IMR-90 (cell line): ENCODE measurements at regions not wholly inside any gene's neighbourhood (a gene's known extent, or its start where the extent isn't known, plus 50 kb on each side); places are given as distances from the start of the nearest gene placed in this dataset.

Experiments
- ATAC-seq: fragments of 200-7000 bp; cut with Tn5 transposase; 2 replicates; pipeline ENCODE4 v1.9.1; 2020; ENCODE audit warnings: low read depth, mild to moderate bottlenecking, moderate library complexity
- BruUV-seq: library from RNA; stranded (reverse); fragments of 400-500 nt; replicated peaks from 2 replicates; lab custom pipeline; 2021; lab: Mats Ljungman, UMichigan
- CTCF ChIA-PET: fragments of 300-600 bp; formaldehyde crosslinking; extraction: SDS; loops from one replicate; lab custom pipeline; 2021; ENCODE audit warnings: antibody characterized with exemption; lab: Yijun Ruan, JAX
- POLR2A ChIA-PET: fragments of 300-600 bp; sonication (Branson Sonifier 250); formaldehyde crosslinking; loops from one replicate; lab custom pipeline; 2022; ENCODE audit warnings: antibody characterized with exemption; ENCODE audit not compliant: unreplicated experiment; lab: Charles Lee
- DNase-seq: peaks from one replicate; pipeline ENCODE4 v3.0.0; 2013
- H2AFZ ChIP-seq: replicated peaks from 2 replicates; pipeline ENCODE3; 2013; ENCODE audit warnings: low read length, mild to moderate bottlenecking; ENCODE audit not compliant: poor library complexity
- H2AK5ac ChIP-seq: 2 replicates; pipeline ENCODE4 v1.6.1; 2013; ENCODE audit warnings: low read depth, low read length, inconsistent platforms
- H2AK9ac ChIP-seq: replicated peaks from 2 replicates; pipeline ENCODE3; 2013; ENCODE audit warnings: mild to moderate bottlenecking, low read depth, low read length, moderate library complexity; ENCODE audit not compliant: poor library complexity
- H2BK120ac ChIP-seq: 2 replicates; pipeline ENCODE4 v1.6.1; 2013; ENCODE audit warnings: low read depth, low read length, inconsistent platforms
- H2BK15ac ChIP-seq: 3 replicates; pipeline ENCODE4 v1.6.1; 2013; ENCODE audit warnings: low read depth, low read length, inconsistent platforms
- H2BK20ac ChIP-seq: 2 replicates; pipeline ENCODE4 v1.6.1; 2013; ENCODE audit warnings: low read depth, mild to moderate bottlenecking, inconsistent platforms, low read length, moderate library complexity
- H2BK5ac ChIP-seq: 2 replicates; pipeline ENCODE4 v1.6.1; 2013; ENCODE audit warnings: mild to moderate bottlenecking, low read depth, low read length, inconsistent platforms; ENCODE audit not compliant: poor library complexity, severe bottlenecking
- H3K14ac ChIP-seq: replicated peaks from 2 replicates; pipeline ENCODE4 v1.6.1; 2013; ENCODE audit warnings: low read depth, low read length, inconsistent platforms
- H3K18ac ChIP-seq: 2 replicates; pipeline ENCODE4 v1.6.1; 2013; ENCODE audit warnings: low read depth, low read length, control low read depth
- H3K23ac ChIP-seq: 2 replicates; pipeline ENCODE4 v1.6.1; 2013; ENCODE audit warnings: low read depth, low read length, inconsistent platforms
- H3K27ac ChIP-seq: 2 replicates; pipeline ENCODE4 v1.5.1; 2013; ENCODE audit warnings: mild to moderate bottlenecking, control low read depth, low read length; ENCODE audit not compliant: insufficient read depth
- H3K27me3 ChIP-seq: 2 replicates; pipeline ENCODE4 v1.6.1; 2013; ENCODE audit warnings: low read length; ENCODE audit not compliant: control insufficient read depth, insufficient read depth
- H3K36me3 ChIP-seq: 2 replicates; pipeline ENCODE4 v1.6.1; 2013; ENCODE audit warnings: low read length, mixed read lengths; ENCODE audit not compliant: control insufficient read depth, insufficient read depth
- H3K4ac ChIP-seq: 2 replicates; pipeline ENCODE4 v1.6.1; 2013; ENCODE audit warnings: low read depth, low read length, inconsistent platforms
- H3K4me1 ChIP-seq: 2 replicates; pipeline ENCODE4 v1.6.1; 2013; ENCODE audit warnings: low read length, mixed read lengths; ENCODE audit not compliant: control insufficient read depth, insufficient read depth
- H3K4me2 ChIP-seq: 2 replicates; pipeline ENCODE4 v1.6.1; 2013; ENCODE audit warnings: low read depth, mild to moderate bottlenecking, control low read depth, low read length, moderate library complexity
- H3K4me3 ChIP-seq: 2 replicates; pipeline ENCODE4 v1.5.1; 2013; ENCODE audit warnings: low read depth, mild to moderate bottlenecking, control low read depth, low read length, moderate library complexity; ENCODE audit not compliant: insufficient read depth
- H3K56ac ChIP-seq: 2 replicates; pipeline ENCODE4 v1.6.1; 2013; ENCODE audit warnings: low read length, inconsistent platforms; ENCODE audit not compliant: insufficient read depth; ENCODE audit errors: extremely low read depth
- H3K79me1 ChIP-seq, 2 experiments: 2 replicates each; pipeline ENCODE4 v1.6.1; 2013; ENCODE audit warnings: low read length in 2 of 2, inconsistent platforms in 1 of 2, low read depth in 1 of 2
- H3K9ac ChIP-seq: 2 replicates; pipeline ENCODE4 v1.6.1; 2013; ENCODE audit warnings: low read depth, low read length, control low read depth
- H3K9me1 ChIP-seq: 2 replicates; pipeline ENCODE4 v1.6.1; 2013; ENCODE audit warnings: low read length, inconsistent platforms; ENCODE audit not compliant: insufficient read depth
- H3K9me3 ChIP-seq: 2 replicates; pipeline ENCODE4 v1.6.1; 2013; ENCODE audit warnings: low read length; ENCODE audit not compliant: control insufficient read depth, insufficient read depth
- H4K20me1 ChIP-seq: 2 replicates; pipeline ENCODE4 v1.6.1; 2013; ENCODE audit warnings: low read length, inconsistent platforms; ENCODE audit not compliant: insufficient read depth
- H4K5ac ChIP-seq: 2 replicates; pipeline ENCODE4 v1.6.1; 2013; ENCODE audit warnings: mild to moderate bottlenecking, low read depth, low read length, control low read depth
- H4K8ac ChIP-seq, 2 experiments: 2 replicates each; pipeline ENCODE4 v1.6.1; 2013; ENCODE audit warnings: low read depth in 2 of 2, low read length in 2 of 2, control low read depth in 1 of 2, inconsistent platforms in 1 of 2
- H4K91ac ChIP-seq: 2 replicates; pipeline ENCODE4 v1.6.1; 2013; ENCODE audit warnings: low read depth, low read length, inconsistent platforms; ENCODE audit not compliant: insufficient read depth
- FOS ChIP-seq: fragments of 150-350 bp; IDR thresholded peaks from 2 replicates; pipeline ENCODE4 v1.6.1; 2016; ENCODE audit warnings: low read depth, low read length
- MAZ ChIP-seq: IDR thresholded peaks from 2 replicates; pipeline ENCODE4 v1.6.1; 2012; ENCODE audit warnings: low read depth, mild to moderate bottlenecking, low read length, improper control_type of control experiment, moderate library complexity, borderline replicate concordance
- POLR2A ChIP-seq: IDR thresholded peaks from 2 replicates; pipeline ENCODE4 v1.6.1; 2012; ENCODE audit warnings: mild to moderate bottlenecking, low read depth, low read length
- RCOR1 ChIP-seq: IDR thresholded peaks from 2 replicates; pipeline ENCODE4 v1.6.1; 2012; ENCODE audit warnings: mild to moderate bottlenecking, low read length, improper control_type of control experiment; ENCODE audit not compliant: insufficient replicate concordance
- WGBS, 2 experiments: methylation state at CpG; one replicate each; pipeline versions ENCODE4 v1.1.5 to v1.1.7; 2013; ENCODE audit warnings: missing lambda C conversion rate in 2 of 2; ENCODE audit not compliant: insufficient read length in 1 of 2; ENCODE audit errors: extremely low coverage in 2 of 2; 5-methylcytosine and 5-hydroxymethylcytosine counted together
- dilution Hi-C: fragments of 300-500 bp; cut with HindIII; formaldehyde crosslinking; loops from one replicate; pipeline ENCODE4 v1.14.3; 2018; ENCODE audit warnings: low sequenced_read_pairs; ENCODE audit not compliant: unreplicated experiment
- in situ Hi-C: fragments of 300-500 bp; cut with MboI; formaldehyde crosslinking; loops from 3 replicates; pipeline ENCODE4 v1.14.3; 2019; ENCODE audit warnings: low sequenced_read_pairs, inconsistent platforms, mixed read lengths
- intact Hi-C: fragments of 100-400 bp; cut with micrococcal nuclease; formaldehyde crosslinking; loops from 2 replicates; pipeline ENCODE4 v1.10.0; 2022
- TF ChIP-seq, protein P1 (sequence below): conservative IDR thresholded peaks from 2 replicates; pipeline ENCODE4 v1.5.1; 2012; ENCODE audit warnings: mild to moderate bottlenecking, low read depth, low read length, improper control_type of control experiment

GRCh38 chr18:77784759-77785379, 535.2 kb downstream of the GALR1 start:
- no peaks in the 10 kb centered on the region for H3K27me3 ChIP-seq
- H2AK5ac ChIP-seq, result no peak overlapping the region
- H3K4me2 ChIP-seq, result no peak overlapping the region
- H3K9me3 ChIP-seq, result peaks cover 18% of the 10 kb centered on the region
- H4K91ac ChIP-seq, result no peak overlapping the region
- 60% methylated on average over 2 of the region's 18 CpGs; no CpG with 5 or more reads in 1 of the 2 experiments for WGBS, 2 experiments
- H4K20me1 ChIP-seq, result no peaks in the 10 kb centered on the region
- no TSS peak for BruUV-seq
- no peak overlapping the region for H3K27ac ChIP-seq
- no peak overlapping the region for H3K18ac ChIP-seq
- H2BK120ac ChIP-seq, result no peak overlapping the region
- dilution Hi-C loops, result no loop called here
- H3K4ac ChIP-seq, result no peak overlapping the region
- no peak overlapping the region for H2AFZ ChIP-seq
- TF ChIP-seq MAZ, result no peak
- TF ChIP-seq, protein P1, sequence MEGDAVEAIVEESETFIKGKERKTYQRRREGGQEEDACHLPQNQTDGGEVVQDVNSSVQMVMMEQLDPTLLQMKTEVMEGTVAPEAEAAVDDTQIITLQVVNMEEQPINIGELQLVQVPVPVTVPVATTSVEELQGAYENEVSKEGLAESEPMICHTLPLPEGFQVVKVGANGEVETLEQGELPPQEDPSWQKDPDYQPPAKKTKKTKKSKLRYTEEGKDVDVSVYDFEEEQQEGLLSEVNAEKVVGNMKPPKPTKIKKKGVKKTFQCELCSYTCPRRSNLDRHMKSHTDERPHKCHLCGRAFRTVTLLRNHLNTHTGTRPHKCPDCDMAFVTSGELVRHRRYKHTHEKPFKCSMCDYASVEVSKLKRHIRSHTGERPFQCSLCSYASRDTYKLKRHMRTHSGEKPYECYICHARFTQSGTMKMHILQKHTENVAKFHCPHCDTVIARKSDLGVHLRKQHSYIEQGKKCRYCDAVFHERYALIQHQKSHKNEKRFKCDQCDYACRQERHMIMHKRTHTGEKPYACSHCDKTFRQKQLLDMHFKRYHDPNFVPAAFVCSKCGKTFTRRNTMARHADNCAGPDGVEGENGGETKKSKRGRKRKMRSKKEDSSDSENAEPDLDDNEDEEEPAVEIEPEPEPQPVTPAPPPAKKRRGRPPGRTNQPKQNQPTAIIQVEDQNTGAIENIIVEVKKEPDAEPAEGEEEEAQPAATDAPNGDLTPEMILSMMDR, result no peak
- TF ChIP-seq POLR2A, result no peak
- TF ChIP-seq RCOR1, result no peak
- TF ChIP-seq FOS, result no peak
- no peak overlapping the region for H4K8ac ChIP-seq
- H2BK5ac ChIP-seq, result no peak overlapping the region
- H2BK15ac ChIP-seq, result no peak overlapping the region
- in situ Hi-C loops, result no loop called here
- H3K36me3 ChIP-seq, result no peaks in the 10 kb centered on the region
- no peak overlapping the region for H2AK9ac ChIP-seq
- H4K5ac ChIP-seq, result no peak overlapping the region
- POLR2A ChIA-PET, result no interaction called here
- no peak overlapping the region for H3K9ac ChIP-seq
- CTCF ChIA-PET, result no interaction called here
- no peaks in the 10 kb centered on the region for H3K9me1 ChIP-seq
- H3K56ac ChIP-seq, result no peak overlapping the region
- DNase-seq, result no peak
- intact Hi-C loops, result no loop called here
- H3K14ac ChIP-seq, result no peak overlapping the region
- H3K4me3 ChIP-seq, result no peak overlapping the region
- H3K23ac ChIP-seq, result no peak overlapping the region
- no peak for ATAC-seq
- no peak overlapping the region for H2BK20ac ChIP-seq
- H3K79me1 ChIP-seq, result no peaks in the 10 kb centered on the region
- no peaks in the 10 kb centered on the region for H3K4me1 ChIP-seq
